ENCODE measurements at regions not wholly inside any gene's neighbourhood (a gene's known extent, or its start where the extent isn't known, plus 50 kb on each side); places are given as distances from the start of the nearest gene placed in this dataset.
A peak's percentile ranks its signal among the peaks of the same experiment; 100 is the strongest.

GRCh38 chr13:34758628-34759027, 183.4 kb upstream of the NBEA start:
- no peak for DNase-seq
- Histone ChIP-seq H3K4me3 (no peak overlapping the region), H3K36me3 (no peaks in the 10 kb centered on the region), H3K27me3 (0 out of 2 replicates have a peak, but pooled peaks cover 3% of the 10 kb centered on the region), H3K9me3 (replicated peaks) (no peaks in the 10 kb centered on the region), H3K4me1 (0 out of 2 replicates have a peak, but pooled peaks cover 2% of the 10 kb centered on the region), H3K27ac (no peak overlapping the region)

- Histone ChIP-seq H3K9me3 (replicated peaks) (peaks cover 4% of the 10 kb centered on the region; the same call in 1 of the 2 replicates), H3K4me1 (peaks cover 11% of the 10 kb centered on the region; the same call in 1 of the 2 replicates), H3K36me3 (no peaks in the 10 kb centered on the region), H3K27ac (no peak overlapping the region), H3K27me3 (0 out of 2 replicates have a peak, but pooled peaks cover 3% of the 10 kb centered on the region), H3K4me3 (no peak overlapping the region)
- DNase-seq: no peak
Observed at GRCh38 chr13:34762312-34762711, 179.8 kb upstream of the NBEA start.

GRCh38 chr13:34764246-34764645, 177.8 kb upstream of the NBEA start:
- Histone ChIP-seq H3K4me1 (peaks cover 11% of the 10 kb centered on the region; the same call in 1 of the 2 replicates), H3K27ac (no peak overlapping the region), H3K36me3 (no peaks in the 10 kb centered on the region), H3K4me3 (no peak overlapping the region), H3K9me3 (replicated peaks) (peaks cover 4% of the 10 kb centered on the region; the same call in 1 of the 2 replicates), H3K27me3 (0 out of 2 replicates have a peak, but pooled peaks cover 3% of the 10 kb centered on the region)
- DNase-seq: no peak

GRCh38 chr13:34765446-34766180, 176.5 kb upstream of the NBEA start:
- H3K36me3 ChIP-seq: no peaks in the 10 kb centered on the region
- peak; percentile 71 to 76 for DNase-seq

GRCh38 chr13:34767778-34768177, 174.3 kb upstream of the NBEA start:
- no peak for DNase-seq
- H3K27ac ChIP-seq: no peak overlapping the region

More at GRCh38 chr13:34765446-34766180, 176.5 kb upstream of the NBEA start:
- peaks cover 11% of the 10 kb centered on the region; the same call in 1 of the 2 replicates for H3K4me1 ChIP-seq
- H3K27ac ChIP-seq: no peak overlapping the region
- 0 out of 2 replicates have a peak, but pooled peaks cover 3% of the 10 kb centered on the region for H3K27me3 ChIP-seq
- no peak overlapping the region for H3K4me3 ChIP-seq
- peaks cover 4% of the 10 kb centered on the region; the same call in 1 of the 2 replicates for H3K9me3 ChIP-seq (replicated peaks)

GRCh38 chr13:34772206-34772605, 169.9 kb upstream of the NBEA start:
- no peaks in the 10 kb centered on the region for H3K4me1 ChIP-seq
- no peak overlapping the region for H3K4me3 ChIP-seq
- no peaks in the 10 kb centered on the region for H3K36me3 ChIP-seq
- no peak for DNase-seq
- H3K27me3 ChIP-seq: no peaks in the 10 kb centered on the region
- no peak overlapping the region for H3K27ac ChIP-seq
- H3K9me3 ChIP-seq (replicated peaks): no peaks in the 10 kb centered on the region

More at GRCh38 chr13:34767778-34768177, 174.3 kb upstream of the NBEA start:
- Histone ChIP-seq H3K36me3 (no peaks in the 10 kb centered on the region), H3K4me3 (no peak overlapping the region), H3K27me3 (no peaks in the 10 kb centered on the region), H3K9me3 (replicated peaks) (peaks cover 4% of the 10 kb centered on the region; the same call in 1 of the 2 replicates), H3K4me1 (peaks cover 9% of the 10 kb centered on the region; the same call in 1 of the 2 replicates)

GRCh38 chr13:34772881-34773280, 169.2 kb upstream of the NBEA start:
- DNase-seq: no peak
- H3K27me3 ChIP-seq: no peaks in the 10 kb centered on the region
- no peak overlapping the region for H3K4me3 ChIP-seq
- H3K36me3 ChIP-seq: no peaks in the 10 kb centered on the region
- no peaks in the 10 kb centered on the region for H3K4me1 ChIP-seq
- no peak overlapping the region for H3K27ac ChIP-seq
- no peaks in the 10 kb centered on the region for H3K9me3 ChIP-seq (replicated peaks)

- DNase-seq: no peak
- Histone ChIP-seq H3K4me3 (no peak overlapping the region), H3K27ac (no peak overlapping the region), H3K36me3 (no peaks in the 10 kb centered on the region; the same call in 1 of the 2 replicates), H3K4me1 (no peaks in the 10 kb centered on the region), H3K9me3 (replicated peaks) (no peaks in the 10 kb centered on the region), H3K27me3 (no peaks in the 10 kb centered on the region)
Observed at GRCh38 chr13:34776390-34776981, 165.6 kb upstream of the NBEA start.

GRCh38 chr13:34777089-34777913, 164.8 kb upstream of the NBEA start:
- H3K36me3 ChIP-seq: no peaks in the 10 kb centered on the region; the same call in 1 of the 2 replicates
- H3K27me3 ChIP-seq: no peaks in the 10 kb centered on the region
- DNase-seq: no peak

GRCh38 chr13:34777914-34778303, 164.2 kb upstream of the NBEA start:
- no peaks in the 10 kb centered on the region for H3K9me3 ChIP-seq (replicated peaks)
- no peak overlapping the region for H3K27ac ChIP-seq
- no peak for DNase-seq
- no peaks in the 10 kb centered on the region; the same call in 1 of the 2 replicates for H3K36me3 ChIP-seq
- no peaks in the 10 kb centered on the region for H3K27me3 ChIP-seq
- no peaks in the 10 kb centered on the region for H3K4me1 ChIP-seq
- H3K4me3 ChIP-seq: no peak overlapping the region

More at GRCh38 chr13:34777089-34777913, 164.8 kb upstream of the NBEA start:
- H3K4me3 ChIP-seq: no peak overlapping the region
- no peak overlapping the region for H3K27ac ChIP-seq
- H3K9me3 ChIP-seq (replicated peaks): no peaks in the 10 kb centered on the region
- no peaks in the 10 kb centered on the region for H3K4me1 ChIP-seq

GRCh38 chr13:34779171-34779570, 162.9 kb upstream of the NBEA start:
- H3K27me3 ChIP-seq: no peaks in the 10 kb centered on the region
- no peak overlapping the region for H3K27ac ChIP-seq
- no peaks in the 10 kb centered on the region; the same call in 1 of the 2 replicates for H3K36me3 ChIP-seq
- H3K4me1 ChIP-seq: no peaks in the 10 kb centered on the region
- H3K9me3 ChIP-seq (replicated peaks): no peaks in the 10 kb centered on the region
- H3K4me3 ChIP-seq: no peak overlapping the region
- DNase-seq: peak in 1 of 2 experiments; percentile 11

GRCh38 chr13:34793301-34793700, 148.8 kb upstream of the NBEA start:
- H3K9me3 ChIP-seq (replicated peaks): no peaks in the 10 kb centered on the region
- no peak overlapping the region for H3K27ac ChIP-seq
- 0 out of 2 replicates have a peak, but pooled peaks cover 2% of the 10 kb centered on the region for H3K27me3 ChIP-seq
- H3K4me3 ChIP-seq: no peak overlapping the region
- DNase-seq: no peak
- no peaks in the 10 kb centered on the region for H3K4me1 ChIP-seq
- no peaks in the 10 kb centered on the region for H3K36me3 ChIP-seq

- Histone ChIP-seq H3K9me3 (replicated peaks) (no peaks in the 10 kb centered on the region), H3K27me3 (no peaks in the 10 kb centered on the region; the same call in 1 of the 2 replicates), H3K36me3 (no peaks in the 10 kb centered on the region), H3K27ac (no peak overlapping the region), H3K4me1 (peaks cover 3% of the 10 kb centered on the region), H3K4me3 (no peak overlapping the region)
- no peak for DNase-seq
Observed at GRCh38 chr13:34803756-34804155, 138.3 kb upstream of the NBEA start.

- Histone ChIP-seq H3K9me3 (replicated peaks) (no peaks in the 10 kb centered on the region), H3K27me3 (no peaks in the 10 kb centered on the region; the same call in 1 of the 2 replicates), H3K36me3 (no peaks in the 10 kb centered on the region), H3K4me1 (peaks cover 3% of the 10 kb centered on the region), H3K4me3 (no peak overlapping the region), H3K27ac (no peak overlapping the region)
- no peak for DNase-seq
Observed at GRCh38 chr13:34805347-34805746, 136.7 kb upstream of the NBEA start.

All from SJCRH30 (cell line).